Osteocyte (in vitro differentiated cells): ENCODE measurements at regions not wholly inside any gene's neighbourhood (a gene's known extent, or its start where the extent isn't known, plus 50 kb on each side); places are given as distances from the start of the nearest gene placed in this dataset.
"Not testable (repeated sequence)": the region's sequence is repeated elsewhere in the genome, so short reads cannot be mapped to it uniquely, and the experiment has no call there.

Experiments
- DNase-seq: peaks from one replicate; pipeline ENCODE4 v3.0.0; 2021; ENCODE audit warnings: mixed read lengths; ENCODE audit not compliant: unreplicated experiment; ENCODE audit errors: extremely low spot score
- H3K27ac Mint-ChIP-seq: one replicate; pipeline ENCODE4 v1.8.0; 2021; ENCODE audit warnings: mild to moderate bottlenecking, mixed read lengths; ENCODE audit not compliant: unreplicated experiment
- H3K27me3 Mint-ChIP-seq: one replicate; pipeline ENCODE4 v1.8.0; 2021; ENCODE audit warnings: mixed read lengths; ENCODE audit not compliant: unreplicated experiment
- H3K36me3 Mint-ChIP-seq: one replicate; pipeline ENCODE4 v1.8.0; 2021; ENCODE audit warnings: mixed read lengths; ENCODE audit not compliant: unreplicated experiment
- H3K4me1 Mint-ChIP-seq: one replicate; pipeline ENCODE4 v1.8.0; 2021; ENCODE audit warnings: mixed read lengths; ENCODE audit not compliant: unreplicated experiment
- H3K4me3 Mint-ChIP-seq: one replicate; pipeline ENCODE4 v1.8.0; 2021; ENCODE audit warnings: mild to moderate bottlenecking, moderate library complexity, mixed read lengths; ENCODE audit not compliant: unreplicated experiment
- H3K9me3 Mint-ChIP-seq: one replicate; pipeline ENCODE4 v1.8.0; 2021; ENCODE audit warnings: mixed read lengths; ENCODE audit not compliant: unreplicated experiment
- TF ChIP-seq, protein P1 (sequence below): fragments of 200-600 bp; sonication (generic); IDR thresholded peaks from 2 replicates; pipeline ENCODE4 v1.5.0; 2021; ENCODE audit warnings: antibody characterized with exemption, mild to moderate bottlenecking, moderate library complexity

DNA sequence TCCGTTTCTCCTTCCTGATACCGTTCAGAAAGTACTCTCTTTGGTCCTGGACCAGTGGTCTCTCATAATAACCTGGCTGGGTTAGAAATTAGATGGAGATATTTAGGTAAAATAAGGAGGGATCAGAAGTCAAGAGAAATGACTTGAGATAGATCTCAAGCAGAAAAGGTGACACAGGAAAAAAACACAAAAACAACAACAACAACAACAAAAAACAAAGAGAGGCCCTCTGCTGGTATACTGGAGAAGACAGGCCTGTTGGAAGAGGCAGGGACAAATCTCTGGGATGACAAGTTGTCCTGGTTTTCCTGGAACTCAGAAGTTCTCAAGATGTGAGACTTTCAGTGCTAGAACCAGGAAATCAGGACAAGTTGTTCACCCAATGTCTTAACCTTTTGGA is 430.5 kb downstream of the SHISA9 start:
- H3K36me3 Mint-ChIP-seq: no peaks in the 10 kb centered on the region
- H3K4me1 Mint-ChIP-seq: no peaks in the 10 kb centered on the region
- peaks cover 30% of the 10 kb centered on the region for H3K9me3 Mint-ChIP-seq
- TF ChIP-seq, protein P1, sequence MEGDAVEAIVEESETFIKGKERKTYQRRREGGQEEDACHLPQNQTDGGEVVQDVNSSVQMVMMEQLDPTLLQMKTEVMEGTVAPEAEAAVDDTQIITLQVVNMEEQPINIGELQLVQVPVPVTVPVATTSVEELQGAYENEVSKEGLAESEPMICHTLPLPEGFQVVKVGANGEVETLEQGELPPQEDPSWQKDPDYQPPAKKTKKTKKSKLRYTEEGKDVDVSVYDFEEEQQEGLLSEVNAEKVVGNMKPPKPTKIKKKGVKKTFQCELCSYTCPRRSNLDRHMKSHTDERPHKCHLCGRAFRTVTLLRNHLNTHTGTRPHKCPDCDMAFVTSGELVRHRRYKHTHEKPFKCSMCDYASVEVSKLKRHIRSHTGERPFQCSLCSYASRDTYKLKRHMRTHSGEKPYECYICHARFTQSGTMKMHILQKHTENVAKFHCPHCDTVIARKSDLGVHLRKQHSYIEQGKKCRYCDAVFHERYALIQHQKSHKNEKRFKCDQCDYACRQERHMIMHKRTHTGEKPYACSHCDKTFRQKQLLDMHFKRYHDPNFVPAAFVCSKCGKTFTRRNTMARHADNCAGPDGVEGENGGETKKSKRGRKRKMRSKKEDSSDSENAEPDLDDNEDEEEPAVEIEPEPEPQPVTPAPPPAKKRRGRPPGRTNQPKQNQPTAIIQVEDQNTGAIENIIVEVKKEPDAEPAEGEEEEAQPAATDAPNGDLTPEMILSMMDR: no peak
- no peak overlapping the region for H3K4me3 Mint-ChIP-seq
- DNase-seq: no peak
- no peak overlapping the region for H3K27ac Mint-ChIP-seq
- no peaks in the 10 kb centered on the region for H3K27me3 Mint-ChIP-seq

DNA sequence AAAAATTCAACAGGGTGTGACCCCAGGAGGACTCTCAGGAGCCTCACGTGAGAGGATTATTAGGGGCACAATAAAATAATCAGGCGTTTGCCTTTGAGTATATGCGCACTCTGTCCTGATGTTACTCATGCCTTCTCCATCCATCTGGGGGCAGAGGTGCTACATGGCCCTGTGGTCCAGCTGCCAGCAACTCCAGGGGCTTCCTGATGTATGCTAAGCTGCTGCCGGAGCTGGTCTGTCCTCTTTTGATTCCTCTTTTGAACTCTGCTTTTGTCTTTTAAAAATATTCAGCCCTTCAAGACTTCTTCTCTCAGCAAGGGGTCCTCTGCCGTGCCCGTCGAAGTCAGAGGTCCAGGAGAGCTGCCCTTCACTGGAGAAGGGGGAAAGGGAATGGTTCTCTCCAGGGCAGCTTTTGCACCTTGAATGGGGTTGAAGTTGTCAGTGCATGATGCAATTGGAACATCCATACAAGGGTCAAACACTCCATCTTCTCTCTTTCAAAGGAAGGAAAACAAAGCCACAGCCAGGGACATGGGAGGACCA is 431.4 kb downstream of the SHISA9 start:
- DNase-seq: no peak
- Mint-ChIP-seq H3K36me3 (no peaks in the 10 kb centered on the region), H3K27me3 (no peaks in the 10 kb centered on the region), H3K27ac (no peak overlapping the region), H3K4me1 (no peaks in the 10 kb centered on the region), H3K4me3 (no peak overlapping the region), H3K9me3 (peaks cover 28% of the 10 kb centered on the region)
- TF ChIP-seq, protein P1: no peak

DNA sequence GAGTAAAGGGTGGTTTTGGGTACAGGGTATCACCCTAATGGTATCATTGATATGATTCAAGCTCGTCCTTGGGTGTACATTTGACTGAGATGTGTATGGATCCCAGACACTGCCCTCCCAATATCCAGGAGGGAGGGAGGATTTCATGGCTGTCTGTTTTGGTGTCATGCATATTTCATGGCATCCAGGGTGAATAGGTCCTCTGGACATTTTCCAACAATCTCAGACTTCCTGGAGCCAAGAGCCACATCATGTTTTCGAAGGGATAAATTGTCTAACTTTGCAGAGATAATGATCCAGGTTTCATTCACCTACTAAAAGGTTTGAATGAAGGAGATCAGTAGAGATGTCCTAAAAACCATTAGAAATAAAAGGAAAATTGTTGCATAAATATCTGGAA is 431.9 kb downstream of the SHISA9 start:
- no peak overlapping the region for H3K27ac Mint-ChIP-seq
- H3K4me3 Mint-ChIP-seq: no peak overlapping the region
- TF ChIP-seq, protein P1: no peak
- no peak for DNase-seq
- H3K36me3 Mint-ChIP-seq: no peaks in the 10 kb centered on the region
- H3K4me1 Mint-ChIP-seq: no peaks in the 10 kb centered on the region
- no peaks in the 10 kb centered on the region for H3K27me3 Mint-ChIP-seq
- H3K9me3 Mint-ChIP-seq: peaks cover 24% of the 10 kb centered on the region

DNA sequence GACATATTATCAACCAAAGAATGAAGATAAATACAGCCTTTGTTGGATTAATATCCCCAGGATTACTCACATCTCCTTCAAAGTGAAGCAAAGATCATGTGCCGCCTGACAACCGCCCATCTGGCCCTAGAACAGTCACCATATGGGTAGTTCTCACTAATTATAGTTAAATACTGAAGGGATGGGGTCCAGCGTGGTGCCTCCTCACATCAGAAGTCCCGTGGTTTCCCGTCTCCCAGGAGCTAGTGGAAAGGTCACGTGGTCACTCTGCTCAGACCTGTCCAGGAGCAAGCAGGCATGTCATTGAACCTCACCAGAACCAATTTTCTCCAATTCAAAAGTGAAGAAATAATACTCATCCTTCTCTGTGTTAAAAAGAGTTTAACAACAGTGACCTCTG is 434.5 kb downstream of the SHISA9 start:
- Mint-ChIP-seq H3K9me3 (peaks cover 18% of the 10 kb centered on the region), H3K4me3 (no peak overlapping the region), H3K36me3 (no peaks in the 10 kb centered on the region), H3K27me3 (no peaks in the 10 kb centered on the region), H3K27ac (no peak overlapping the region), H3K4me1 (no peaks in the 10 kb centered on the region)
- DNase-seq: no peak
- TF ChIP-seq, protein P1: no peak

DNA sequence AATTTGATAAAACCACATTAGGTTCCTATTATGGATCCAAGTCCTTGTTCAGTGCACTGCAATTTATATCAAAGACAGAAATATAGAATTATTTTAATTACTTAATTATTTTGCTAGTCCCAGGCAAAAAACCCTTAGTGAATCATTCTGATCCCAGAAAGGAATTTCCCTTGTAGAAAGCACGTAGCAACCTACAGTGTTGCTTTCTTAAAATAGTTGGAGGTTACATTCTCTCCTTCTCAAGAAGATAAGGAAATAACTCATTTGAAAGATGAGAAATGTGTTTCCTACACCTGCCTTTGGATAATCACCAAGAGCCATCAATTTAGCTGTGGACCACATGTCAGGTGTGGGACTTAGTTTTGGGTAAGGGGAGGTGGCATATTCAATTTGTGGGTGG is 434.9 kb downstream of the SHISA9 start:
- Mint-ChIP-seq H3K9me3 (peaks cover 16% of the 10 kb centered on the region), H3K27ac (no peak overlapping the region), H3K4me1 (no peaks in the 10 kb centered on the region), H3K27me3 (no peaks in the 10 kb centered on the region), H3K4me3 (no peak overlapping the region), H3K36me3 (no peaks in the 10 kb centered on the region)
- no peak for DNase-seq
- TF ChIP-seq, protein P1: no peak

DNA sequence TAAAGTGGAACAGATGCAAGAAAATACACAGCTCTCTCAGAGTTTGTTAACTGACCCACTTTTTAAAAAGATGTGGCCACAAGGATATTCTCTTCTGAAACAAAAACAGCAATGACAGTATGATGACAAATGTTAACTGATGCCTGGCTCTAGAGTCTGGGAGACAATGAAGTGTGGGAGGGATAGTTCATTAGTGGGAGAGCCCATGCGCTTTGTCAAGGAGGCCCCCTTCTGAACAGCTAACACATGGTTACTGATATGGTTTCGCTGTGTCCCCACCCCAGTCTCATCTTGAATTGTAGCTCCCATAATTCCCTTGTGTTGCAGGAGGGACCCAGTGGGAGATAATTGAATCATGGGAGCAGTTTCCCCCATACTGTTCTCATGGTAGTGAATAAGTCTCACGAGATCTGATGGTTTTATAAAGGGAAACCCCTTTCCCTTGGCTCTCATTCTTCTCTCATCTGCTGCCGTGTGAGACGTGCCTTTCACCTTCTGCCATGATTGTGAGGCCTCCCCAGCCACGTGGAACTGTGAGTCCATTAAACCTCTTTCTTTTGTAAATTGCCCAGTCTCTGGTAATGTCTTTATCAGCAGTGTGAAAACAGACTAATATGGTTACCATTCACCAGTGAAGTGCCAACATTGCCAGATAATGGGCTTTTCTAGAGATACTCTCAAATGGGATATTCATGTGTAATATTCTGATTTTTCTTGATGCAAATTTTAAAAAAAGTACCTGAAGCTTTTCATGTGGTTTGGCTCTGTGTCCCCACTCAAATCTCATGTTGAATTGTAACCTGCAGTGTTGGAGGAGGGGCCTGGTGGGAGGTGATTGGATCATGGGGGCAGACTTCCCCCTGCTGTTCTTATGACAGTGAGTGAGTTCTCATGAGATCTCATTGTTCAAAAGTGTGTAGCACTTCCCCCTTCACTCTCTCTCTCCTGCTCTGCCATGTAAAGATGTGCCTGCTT is 435.8 kb downstream of the SHISA9 start:
- not testable (repeated sequence) for H3K36me3 Mint-ChIP-seq, H3K27me3 Mint-ChIP-seq, H3K27ac Mint-ChIP-seq, H3K9me3 Mint-ChIP-seq, H3K4me1 Mint-ChIP-seq, H3K4me3 Mint-ChIP-seq, DNase-seq
